Fibroblast of lung (primary cell): ENCODE measurements at regions not wholly inside any gene's neighbourhood (a gene's known extent, or its start where the extent isn't known, plus 50 kb on each side); places are given as distances from the start of the nearest gene placed in this dataset.

Experiments used
- DNase-seq, 2 donors: peaks; one replicate each; pipeline versions ENCODE4 v3.0.0 to v3.0.0-alpha.2; 2010; ENCODE audit warnings: low read depth in 2 of 2
- H2AFZ ChIP-seq: 2 replicates; pipeline ENCODE4 v1.5.1; 2012; ENCODE audit warnings: low read length, control low read depth, inconsistent platforms
- H3K27ac ChIP-seq: 2 replicates; pipeline ENCODE4 v1.5.1; 2011; ENCODE audit warnings: low read length, control low read depth; ENCODE audit not compliant: insufficient read depth
- H3K27me3 ChIP-seq: 2 replicates; pipeline ENCODE4 v1.5.1; 2011; ENCODE audit warnings: mild to moderate bottlenecking, low read length; ENCODE audit not compliant: control insufficient read depth, insufficient read depth
- H3K36me3 ChIP-seq: 2 replicates; pipeline ENCODE4 v1.5.1; 2011; ENCODE audit warnings: low read length; ENCODE audit not compliant: control insufficient read depth, insufficient read depth
- H3K4me1 ChIP-seq: 2 replicates; pipeline ENCODE4 v1.5.1; 2011; ENCODE audit warnings: low read length; ENCODE audit not compliant: control insufficient read depth, insufficient read depth; ENCODE audit errors: extremely low read depth
- H3K4me2 ChIP-seq: 2 replicates; pipeline ENCODE4 v1.5.1; 2011; ENCODE audit warnings: low read length, control low read depth; ENCODE audit not compliant: insufficient read depth; ENCODE audit errors: extremely low read depth
- H3K4me3 ChIP-seq, 4 experiments: fragments of 200-600 bp in 1 of 4; sonication (generic) in 1 of 4; replicated peaks in 1 of 4; 2 replicates each; pipeline ENCODE4 v1.5.1; 2011 to 2016; ENCODE audit warnings: low read length in 4 of 4, low read depth in 3 of 4, mild to moderate bottlenecking in 3 of 4, control low read depth in 2 of 4, inconsistent platforms in 1 of 4, mixed read lengths in 1 of 4; ENCODE audit not compliant: insufficient read depth in 1 of 4; ENCODE audit errors: control extremely low read depth in 1 of 4
- H3K79me2 ChIP-seq: 2 replicates; pipeline ENCODE4 v1.5.1; 2012; ENCODE audit warnings: mild to moderate bottlenecking, low read length, inconsistent platforms; ENCODE audit not compliant: control insufficient read depth, insufficient read depth
- H3K9ac ChIP-seq: 2 replicates; pipeline ENCODE4 v1.5.1; 2011; ENCODE audit warnings: mild to moderate bottlenecking, low read length, control low read depth; ENCODE audit not compliant: insufficient read depth
- H3K9me3 ChIP-seq: 2 replicates; pipeline ENCODE4 v1.5.1; 2012; ENCODE audit warnings: low read depth, low read length; ENCODE audit not compliant: control insufficient read depth, insufficient read depth
- H4K20me1 ChIP-seq: 2 replicates; pipeline ENCODE4 v1.5.1; 2011; ENCODE audit warnings: low read length; ENCODE audit not compliant: control insufficient read depth, insufficient read depth; ENCODE audit errors: extremely low read depth
- EZH2 ChIP-seq: IDR thresholded peaks from 2 replicates; pipeline ENCODE4 v1.5.1; 2012; ENCODE audit warnings: low read length, control low read depth, mild to moderate bottlenecking; ENCODE audit errors: missing control alignments
- TF ChIP-seq, protein P1 (sequence below), 2 donors: IDR thresholded peaks in 1 of 2; conservative IDR thresholded peaks in 1 of 2; 1 replicate in 1 of 2; 2 replicates in 1 of 2; pipeline ENCODE4 v1.5.1; 2011 to 2012; ENCODE audit warnings: low read length in 2 of 2, control low read depth in 1 of 2, inconsistent platforms in 1 of 2, low read depth in 1 of 2, mild to moderate bottlenecking in 1 of 2

DNA sequence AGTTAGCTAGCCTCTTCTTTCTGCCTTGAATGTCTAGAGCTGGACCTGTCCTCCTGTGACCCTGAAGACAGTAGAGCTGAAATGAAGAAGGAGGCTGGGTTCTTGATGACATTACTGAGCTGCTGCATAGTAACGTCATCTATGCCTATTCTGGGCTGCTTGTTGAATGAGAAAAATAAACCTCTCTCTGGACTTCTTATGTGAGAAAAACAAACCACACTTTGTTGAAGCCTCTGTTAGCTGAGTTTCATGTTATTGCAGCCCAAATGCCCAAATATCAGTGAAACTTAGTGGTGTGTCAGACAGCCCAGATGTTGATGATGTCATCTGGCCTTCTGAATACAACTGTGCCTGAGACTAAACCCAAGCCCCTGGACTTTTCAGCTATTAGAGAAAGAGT, 67.0 kb upstream of the MAX start:
- no peaks in the 10 kb centered on the region for H4K20me1 ChIP-seq
- DNase-seq: peak; percentile 71 to 88
- no peaks in the 10 kb centered on the region for H3K9me3 ChIP-seq
- H3K27me3 ChIP-seq: no peaks in the 10 kb centered on the region
- no peaks in the 10 kb centered on the region for H3K36me3 ChIP-seq
- no peak overlapping the region for H3K4me2 ChIP-seq
- TF ChIP-seq, protein P1, sequence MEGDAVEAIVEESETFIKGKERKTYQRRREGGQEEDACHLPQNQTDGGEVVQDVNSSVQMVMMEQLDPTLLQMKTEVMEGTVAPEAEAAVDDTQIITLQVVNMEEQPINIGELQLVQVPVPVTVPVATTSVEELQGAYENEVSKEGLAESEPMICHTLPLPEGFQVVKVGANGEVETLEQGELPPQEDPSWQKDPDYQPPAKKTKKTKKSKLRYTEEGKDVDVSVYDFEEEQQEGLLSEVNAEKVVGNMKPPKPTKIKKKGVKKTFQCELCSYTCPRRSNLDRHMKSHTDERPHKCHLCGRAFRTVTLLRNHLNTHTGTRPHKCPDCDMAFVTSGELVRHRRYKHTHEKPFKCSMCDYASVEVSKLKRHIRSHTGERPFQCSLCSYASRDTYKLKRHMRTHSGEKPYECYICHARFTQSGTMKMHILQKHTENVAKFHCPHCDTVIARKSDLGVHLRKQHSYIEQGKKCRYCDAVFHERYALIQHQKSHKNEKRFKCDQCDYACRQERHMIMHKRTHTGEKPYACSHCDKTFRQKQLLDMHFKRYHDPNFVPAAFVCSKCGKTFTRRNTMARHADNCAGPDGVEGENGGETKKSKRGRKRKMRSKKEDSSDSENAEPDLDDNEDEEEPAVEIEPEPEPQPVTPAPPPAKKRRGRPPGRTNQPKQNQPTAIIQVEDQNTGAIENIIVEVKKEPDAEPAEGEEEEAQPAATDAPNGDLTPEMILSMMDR (conservative IDR thresholded peaks at IDR 0.05 in 1 of 2, IDR thresholded peaks at IDR 0.05 in 1 of 2; ENCODE audit: low read depth in 1 of 2, low read length in 2 of 2): no peak
- TF ChIP-seq EZH2: no peak
- H2AFZ ChIP-seq: no peak overlapping the region
- H3K4me3 ChIP-seq: no peak overlapping the region
- no peak overlapping the region for H3K27ac ChIP-seq
- peaks cover 7% of the 10 kb centered on the region for H3K4me1 ChIP-seq
- H3K79me2 ChIP-seq: no peaks in the 10 kb centered on the region
- H3K9ac ChIP-seq: no peak overlapping the region

DNA sequence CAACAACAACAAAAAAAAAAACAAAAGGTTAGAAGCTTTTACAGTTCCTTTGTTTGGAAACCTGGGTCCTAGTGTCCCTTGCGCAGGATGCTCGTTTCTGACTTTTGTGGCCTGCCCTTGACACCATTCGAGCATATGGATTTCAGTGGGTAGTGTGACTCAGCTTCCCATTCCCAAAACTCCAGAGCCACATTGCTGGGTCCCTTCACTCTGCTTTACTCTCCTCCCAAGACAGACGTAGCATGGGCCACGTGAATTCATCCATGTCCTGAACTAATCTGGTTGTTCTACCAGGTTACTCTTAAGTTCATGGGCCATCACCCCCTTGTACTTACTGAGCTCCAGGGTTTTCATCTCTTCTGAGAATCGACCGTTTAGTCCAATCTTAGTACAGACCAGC, 68.0 kb upstream of the MAX start:
- Histone ChIP-seq H3K36me3 (no peaks in the 10 kb centered on the region), H3K4me2 (peak overlapping the region; percentile 73), H3K4me3 (peak overlapping the region in 2 of 4 experiments; percentile 43 to 46), H3K27me3 (no peaks in the 10 kb centered on the region), H3K9ac (no peak overlapping the region), H4K20me1 (no peaks in the 10 kb centered on the region), H3K27ac (peak overlapping the region; percentile 18), H2AFZ (no peak overlapping the region), H3K9me3 (no peaks in the 10 kb centered on the region), H3K79me2 (no peaks in the 10 kb centered on the region), H3K4me1 (peaks cover 7% of the 10 kb centered on the region)
- no peak for TF ChIP-seq EZH2
- TF ChIP-seq, protein P1 (conservative IDR thresholded peaks at IDR 0.05 in 1 of 2, IDR thresholded peaks at IDR 0.05 in 1 of 2; ENCODE audit: low read depth in 1 of 2, low read length in 2 of 2): no peak
- no peak for DNase-seq

DNA sequence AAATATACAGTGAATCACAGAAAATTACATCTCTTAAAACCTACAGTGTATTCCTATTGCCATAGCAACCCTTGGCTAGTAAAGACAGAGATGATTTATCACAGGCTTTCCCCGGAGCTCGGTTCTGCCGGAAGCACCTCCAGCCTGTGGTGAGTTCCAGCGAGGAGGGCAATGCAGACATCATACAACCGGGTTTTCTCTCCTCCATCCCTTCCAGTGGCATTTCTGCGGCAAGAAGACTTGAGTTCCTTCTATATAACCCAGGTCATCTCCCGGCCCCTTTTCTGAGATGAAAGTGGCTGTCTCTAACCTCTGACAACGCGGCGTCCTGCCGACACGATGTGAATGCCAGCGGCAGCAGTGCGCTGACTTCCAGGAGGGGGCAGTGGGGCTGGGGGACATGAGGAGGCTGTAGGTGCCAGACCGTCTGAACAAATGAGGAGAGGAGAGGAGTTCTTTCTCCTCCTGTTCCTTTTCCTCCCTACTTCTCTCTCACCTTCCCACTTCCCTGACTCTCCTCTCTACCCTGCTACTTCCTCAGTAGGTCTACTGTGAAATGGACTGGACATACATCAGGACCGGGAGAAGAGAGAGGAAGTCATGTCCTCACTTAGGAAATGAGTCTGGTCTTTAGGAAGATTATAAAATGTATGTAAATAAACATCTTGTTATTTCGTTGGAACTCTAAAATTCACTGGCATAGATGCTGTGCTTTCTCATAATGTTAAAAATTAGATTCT, 68.6 kb upstream of the MAX start:
- TF ChIP-seq EZH2: no peak
- TF ChIP-seq, protein P1 (conservative IDR thresholded peaks at IDR 0.05 in 1 of 2, IDR thresholded peaks at IDR 0.05 in 1 of 2; ENCODE audit: low read depth in 1 of 2, low read length in 2 of 2): peak; percentile 46 to 52
- peak overlapping the region; percentile 18 for H3K27ac ChIP-seq

More for the DNA sequence above, 68.6 kb upstream of the MAX start:
- Histone ChIP-seq H3K36me3 (no peaks in the 10 kb centered on the region), H4K20me1 (no peaks in the 10 kb centered on the region), H3K27me3 (no peaks in the 10 kb centered on the region), H3K4me2 (peak overlapping the region; percentile 73), H3K9ac (peak overlapping the region; percentile 18), H3K4me1 (peaks cover 7% of the 10 kb centered on the region), H3K9me3 (no peaks in the 10 kb centered on the region), H3K79me2 (no peaks in the 10 kb centered on the region), H2AFZ (peak overlapping the region; percentile 82), H3K4me3 (peak overlapping the region in 3 of 4 experiments; percentile 6 to 46 (median 43))
- peak; percentile 75 to 89 for DNase-seq
